SIG-M5 treated with dmso at 0.1 percent for 504 hours (cell line): ENCODE measurements at regions not wholly inside any gene's neighbourhood (a gene's known extent, or its start where the extent isn't known, plus 50 kb on each side); places are given as distances from the start of the nearest gene placed in this dataset.

Experiments used
- DNase-seq: peaks from one replicate; lab custom pipeline; 2025; ENCODE audit not compliant: unreplicated experiment; lab: John Stamatoyannopoulos, UW

DNA sequence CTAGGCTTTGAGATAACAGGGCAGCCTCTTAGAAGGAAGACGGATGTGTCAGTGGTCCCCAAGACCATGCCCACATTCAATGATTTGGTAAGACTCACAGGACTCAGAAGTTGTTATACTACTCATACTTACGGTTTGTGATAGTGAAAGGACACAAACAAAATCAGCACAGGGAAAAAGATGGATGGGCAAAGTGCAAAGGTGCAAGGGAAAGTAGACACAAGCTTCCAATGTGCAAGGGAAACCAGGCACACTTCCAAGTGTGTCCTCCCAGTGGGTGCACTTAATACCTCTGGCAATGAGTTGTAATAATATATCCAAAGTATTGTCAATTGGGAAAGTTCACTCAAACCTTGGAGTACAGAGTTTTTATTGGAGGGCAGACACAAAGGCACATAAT is 53.8 kb upstream of the VCX start:
- DNase-seq: no peak

DNA sequence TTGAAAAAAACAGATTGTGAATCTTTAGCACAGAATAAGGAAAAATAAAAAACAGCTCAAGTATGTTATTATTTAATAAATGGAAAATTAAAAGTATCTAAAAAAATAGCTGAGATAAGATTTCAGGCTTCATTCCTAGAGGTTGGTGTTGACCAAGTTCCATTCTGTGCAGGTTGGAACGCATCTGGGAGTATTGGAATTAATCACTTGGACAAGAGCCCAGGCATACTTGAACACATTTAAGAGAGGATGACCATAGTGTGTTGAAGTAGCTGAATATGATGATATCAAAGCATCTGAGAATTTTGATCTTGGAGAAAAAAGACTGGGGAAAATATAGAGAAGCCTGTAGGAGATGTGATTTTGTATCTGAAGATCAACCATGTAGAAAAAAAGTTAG is 54.6 kb upstream of the VCX start:
- no peak for DNase-seq

DNA sequence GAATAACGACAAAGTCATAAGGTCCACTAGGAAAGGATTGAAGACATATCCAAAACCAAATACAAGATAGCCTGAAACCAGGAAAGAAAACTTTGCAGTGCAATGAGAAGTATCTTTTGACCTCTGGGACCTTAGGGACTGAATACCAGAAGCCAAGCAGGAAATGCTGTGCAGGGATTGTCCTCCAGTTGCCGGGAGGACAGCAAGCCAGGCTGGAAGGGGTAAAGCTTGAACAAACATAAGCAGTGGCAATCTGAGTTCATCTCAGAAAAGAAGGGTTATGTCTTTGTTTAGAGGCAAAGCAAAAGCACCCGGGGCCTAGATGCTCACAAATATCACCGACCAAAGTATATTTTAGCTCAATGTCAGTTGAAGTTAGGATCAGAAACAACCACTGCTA is 55.3 kb upstream of the VCX start:
- DNase-seq: no peak

DNA sequence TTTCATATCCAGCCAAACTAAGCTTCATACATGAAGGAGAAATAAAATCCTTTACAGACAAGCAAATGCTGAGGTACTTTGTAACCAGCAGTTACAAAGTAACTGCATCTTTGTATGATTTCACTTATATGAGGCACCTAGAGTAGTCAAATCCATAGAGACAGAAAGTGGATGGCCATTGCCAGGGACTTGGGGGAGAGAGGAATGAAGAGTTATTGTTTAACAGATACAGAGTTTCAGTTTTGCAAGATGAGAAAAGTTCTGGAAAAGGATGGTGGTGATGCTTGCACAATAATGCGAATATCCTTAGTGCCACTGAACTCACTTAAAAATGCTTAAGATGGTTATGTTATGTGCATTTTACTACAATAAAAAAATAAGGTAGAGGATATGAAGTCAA is 58.4 kb upstream of the VCX start:
- DNase-seq: no peak

DNA sequence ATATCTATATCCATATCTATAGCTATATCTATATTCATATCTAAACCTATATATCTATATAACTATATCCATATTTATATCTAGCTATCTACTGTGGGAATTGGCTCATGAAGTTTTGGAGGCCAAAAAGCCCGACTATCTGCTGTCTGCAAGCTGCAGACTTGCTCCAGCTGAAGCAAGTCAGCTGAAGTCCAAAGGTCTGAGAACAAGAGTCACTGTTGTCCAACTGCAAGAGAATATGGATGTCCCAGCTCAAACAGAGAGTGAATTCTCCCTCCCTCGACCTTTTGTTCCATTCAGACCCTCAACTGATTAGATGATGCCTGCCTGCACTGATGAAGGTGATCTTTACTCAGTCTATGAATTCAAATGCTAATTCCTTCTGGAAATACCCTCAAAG is 63.3 kb upstream of the VCX start:
- no peak for DNase-seq

DNA sequence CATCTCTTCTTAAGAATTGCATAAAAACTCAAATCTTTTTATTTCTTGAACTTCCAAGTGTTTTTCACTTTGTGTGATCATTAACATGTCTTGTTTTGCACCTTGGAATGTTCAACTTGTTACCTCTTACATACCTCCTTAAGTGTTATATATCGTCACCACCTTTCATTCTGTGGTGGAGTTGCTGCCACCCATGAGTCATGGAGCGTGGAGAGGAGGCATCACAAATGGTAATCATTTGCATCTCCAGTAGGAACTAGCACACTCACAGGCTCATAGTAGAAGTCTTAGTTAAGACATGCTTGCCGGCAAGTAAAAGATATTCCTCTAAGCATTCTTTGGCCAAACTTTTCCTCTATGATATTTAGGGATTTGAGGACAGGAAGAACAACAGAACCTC is 67.0 kb upstream of the VCX start:
- DNase-seq: no peak

DNA sequence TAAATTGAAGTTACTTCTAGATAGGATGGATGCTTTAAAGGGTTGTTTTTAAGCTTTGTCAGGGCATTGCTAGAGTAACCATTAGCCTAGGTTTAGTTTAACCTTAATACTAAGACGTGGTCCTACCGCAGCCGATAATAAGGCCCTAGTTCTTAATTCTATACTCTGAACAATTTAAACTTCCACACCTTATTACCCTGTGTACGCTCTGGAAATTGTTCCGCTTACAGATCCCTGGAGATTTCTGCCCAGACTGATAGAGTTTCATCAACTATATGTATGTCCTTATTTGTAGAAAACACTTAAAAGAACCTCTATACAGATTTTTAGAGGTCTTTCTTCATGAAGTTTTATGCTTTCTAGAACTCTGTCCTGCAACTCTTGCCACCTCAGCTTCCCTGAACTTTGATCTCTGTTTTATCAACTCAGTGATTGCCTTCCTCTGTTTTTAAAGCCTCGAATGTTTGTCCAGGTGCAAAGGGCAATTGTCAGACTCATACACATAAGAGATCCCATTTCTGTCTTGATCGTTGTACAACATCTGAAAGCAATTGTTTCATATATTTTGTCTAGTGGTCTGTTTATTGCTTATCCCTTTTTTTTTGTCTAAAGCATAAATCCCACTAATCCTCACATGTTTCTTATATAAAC is 71.1 kb upstream of the VCX start:
- DNase-seq: no peak

DNA sequence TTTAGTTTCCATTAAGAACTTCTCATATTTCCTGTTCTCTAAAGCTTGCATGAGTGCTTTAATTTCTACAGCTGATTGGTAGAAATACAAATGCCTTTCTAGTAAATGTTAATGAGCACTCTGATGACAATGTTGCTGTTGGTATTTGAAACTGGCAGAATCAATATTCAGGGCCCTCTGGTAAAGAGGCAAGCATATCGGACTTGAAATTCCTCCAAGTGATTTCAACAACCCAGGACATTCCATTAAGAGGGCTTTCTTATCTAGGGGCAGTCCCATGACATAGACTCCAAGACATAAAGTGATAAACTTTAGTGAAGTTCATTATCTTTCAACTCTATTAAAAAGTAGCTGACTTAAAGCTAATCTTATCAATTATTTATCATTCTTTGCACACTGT is 83.1 kb upstream of the VCX start:
- no peak for DNase-seq

DNA sequence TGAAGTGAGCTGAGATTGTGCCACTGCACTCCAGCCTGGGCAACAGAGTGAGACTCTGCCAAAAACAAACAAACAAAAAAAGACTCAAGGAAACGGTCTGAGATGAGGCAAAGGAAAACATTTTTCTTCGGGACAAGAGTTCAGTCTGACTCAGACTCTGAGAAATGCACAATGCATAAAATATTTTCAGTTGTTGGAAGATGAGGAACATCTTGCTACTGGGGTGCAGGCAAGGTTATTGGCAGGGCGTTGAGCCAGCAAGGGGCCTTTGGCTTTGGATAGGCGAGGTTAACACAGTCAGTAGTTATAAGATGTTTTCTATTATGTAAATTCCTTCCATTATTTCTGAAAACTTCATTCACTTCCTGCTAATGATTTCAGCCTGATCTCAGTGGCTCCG is 96.1 kb upstream of the VCX start:
- no peak for DNase-seq

DNA sequence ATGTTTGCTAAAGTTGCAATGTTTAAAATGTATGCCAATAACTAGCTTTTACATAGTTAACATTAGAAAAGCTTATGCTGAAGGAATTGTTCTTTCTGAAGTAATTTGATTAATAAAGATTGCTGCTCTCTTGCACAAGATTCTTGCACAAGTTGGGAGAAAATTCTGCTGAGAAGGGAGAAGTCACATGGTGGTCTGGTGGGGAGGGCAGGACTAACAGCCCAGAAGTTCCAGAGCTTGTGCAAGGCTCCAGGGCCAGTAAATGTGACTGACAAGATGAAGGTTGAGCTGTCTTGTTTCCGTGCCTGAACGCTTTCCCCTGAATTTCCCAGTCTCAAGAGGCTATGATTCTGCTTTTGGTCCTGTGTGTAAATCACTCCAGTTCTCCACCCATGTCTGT is 112.9 kb upstream of the VCX start:
- no peak for DNase-seq

DNA sequence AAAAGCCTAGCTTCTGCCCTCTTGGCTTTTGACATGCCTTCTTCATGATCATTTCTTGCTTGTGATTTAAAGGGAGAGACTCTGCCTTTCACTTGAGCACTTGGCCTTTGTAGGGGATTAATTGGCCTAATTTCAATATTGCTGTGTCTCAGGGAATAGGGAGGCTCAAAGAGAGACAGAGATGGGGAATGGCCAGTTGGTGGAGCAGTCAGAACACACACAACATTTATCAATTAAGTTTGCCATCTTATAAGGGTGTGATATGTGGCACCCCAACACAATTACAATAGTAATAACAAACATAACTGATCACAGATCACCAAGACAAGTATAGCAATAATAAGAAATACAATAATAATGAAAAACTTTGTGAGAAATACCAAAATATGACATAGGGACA is 122.5 kb upstream of the VCX start:
- no peak for DNase-seq

DNA sequence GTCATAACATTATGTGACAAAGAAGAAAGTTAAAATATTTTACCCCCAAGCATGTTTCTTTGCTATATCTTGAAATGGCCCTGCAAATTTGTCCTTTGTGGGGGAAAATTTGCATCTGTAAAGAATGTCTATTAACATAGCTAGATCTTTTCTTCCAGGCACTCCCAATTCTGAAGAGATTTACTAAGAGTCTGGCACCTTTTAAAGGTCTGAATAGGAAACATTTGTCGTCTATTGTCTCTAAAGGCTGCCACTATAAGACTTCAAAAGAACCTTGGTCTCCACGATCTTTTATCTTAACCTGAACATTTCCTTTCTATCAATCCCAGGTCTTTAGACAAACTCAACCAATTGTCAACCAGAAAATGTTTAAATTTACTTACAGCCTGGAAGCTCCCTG is 128.6 kb upstream of the VCX start:
- no peak for DNase-seq

DNA sequence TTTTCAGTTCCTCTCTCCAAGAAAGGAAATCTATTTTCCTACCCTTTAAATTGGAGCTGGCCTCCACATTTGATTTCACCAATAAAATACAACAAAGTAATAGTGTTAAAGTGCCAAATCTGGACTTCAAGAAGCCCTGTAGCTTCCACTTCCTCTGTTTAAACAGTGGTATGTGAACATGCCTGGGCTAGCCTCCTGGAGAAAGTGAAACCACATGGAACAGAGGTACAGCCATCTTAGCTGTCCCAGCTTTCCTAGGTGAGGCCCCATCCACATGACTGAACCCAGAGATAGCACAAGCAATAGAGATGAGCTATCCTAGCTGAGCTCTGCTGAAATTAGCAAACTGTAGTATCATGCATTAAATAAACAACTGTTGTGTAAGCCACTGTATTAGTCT is 131.8 kb upstream of the VCX start:
- DNase-seq: no peak

DNA sequence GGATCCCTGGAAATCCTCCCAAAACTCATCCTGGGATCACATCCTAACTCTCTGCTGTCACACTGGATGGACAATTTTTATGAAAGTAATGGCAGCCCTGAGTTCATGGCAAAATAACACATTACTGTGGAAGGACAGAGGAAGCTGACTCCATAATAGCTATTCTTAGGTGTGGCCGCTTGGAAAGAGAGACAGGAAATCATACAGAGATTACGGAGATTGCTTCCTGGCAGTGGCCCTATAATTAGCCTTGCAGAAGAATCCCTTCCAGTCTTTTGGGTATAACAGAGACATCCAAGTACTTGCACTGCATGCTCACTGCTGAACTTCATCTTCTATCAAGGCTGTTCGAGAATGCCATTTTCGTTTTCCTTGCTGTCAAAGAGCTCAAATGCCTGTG is 133.1 kb upstream of the VCX start:
- DNase-seq: no peak

DNA sequence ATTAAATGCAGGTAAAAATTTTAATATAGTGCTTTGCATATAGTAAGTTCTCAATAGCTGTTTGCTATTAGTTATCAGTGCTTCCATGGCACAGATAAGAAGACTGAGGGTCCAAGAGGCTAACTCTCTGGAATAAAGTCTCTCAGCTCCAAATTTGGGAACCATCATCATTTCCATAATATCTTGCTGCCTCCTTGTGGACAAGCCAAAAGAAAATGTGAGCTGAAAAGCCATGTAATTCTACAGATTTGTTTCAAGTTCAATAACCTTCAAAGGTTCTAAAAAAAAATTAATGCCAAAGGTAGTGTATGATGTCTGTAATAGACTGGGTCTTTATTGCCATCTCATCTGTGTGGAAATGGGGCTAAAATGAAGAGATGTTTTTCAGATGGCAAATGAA is 136.9 kb upstream of the VCX start:
- no peak for DNase-seq

DNA sequence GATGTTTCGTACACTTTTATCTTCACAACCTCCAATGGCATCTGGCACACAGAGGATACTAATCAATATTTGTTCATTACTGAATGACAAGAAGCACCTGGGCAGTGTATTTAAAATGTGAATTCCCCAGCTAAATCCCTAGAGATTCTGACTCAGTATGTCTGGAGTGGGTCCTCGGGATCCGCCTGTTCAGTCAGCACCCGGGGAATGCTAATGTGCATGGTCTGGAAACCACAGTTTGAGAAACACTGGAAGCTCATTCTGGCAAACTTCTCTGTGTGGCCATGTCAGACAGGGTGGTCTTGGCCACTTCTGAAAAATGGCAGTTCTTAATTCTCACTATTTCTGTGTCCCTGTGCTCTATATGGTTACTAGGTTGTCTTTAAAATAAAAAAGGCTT is 138.8 kb upstream of the VCX start:
- no peak for DNase-seq

DNA sequence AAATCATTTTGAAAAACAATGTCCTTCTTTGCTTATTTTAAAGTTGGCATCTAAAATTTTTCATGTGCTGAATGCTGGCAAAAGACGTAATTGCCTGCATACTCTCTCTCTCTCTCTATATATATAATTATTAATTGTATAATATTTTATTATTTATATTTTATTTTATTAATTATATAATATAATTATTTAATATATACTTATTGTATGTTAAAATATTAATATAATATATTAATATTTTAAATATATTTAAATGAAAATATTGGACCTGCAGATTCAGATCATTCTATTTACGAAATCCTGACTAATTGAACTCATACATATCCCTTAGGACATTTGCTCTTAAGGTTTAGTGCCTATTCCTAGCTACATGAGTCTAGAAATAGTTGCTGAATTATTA is 144.7 kb upstream of the VCX start:
- DNase-seq: no peak

DNA sequence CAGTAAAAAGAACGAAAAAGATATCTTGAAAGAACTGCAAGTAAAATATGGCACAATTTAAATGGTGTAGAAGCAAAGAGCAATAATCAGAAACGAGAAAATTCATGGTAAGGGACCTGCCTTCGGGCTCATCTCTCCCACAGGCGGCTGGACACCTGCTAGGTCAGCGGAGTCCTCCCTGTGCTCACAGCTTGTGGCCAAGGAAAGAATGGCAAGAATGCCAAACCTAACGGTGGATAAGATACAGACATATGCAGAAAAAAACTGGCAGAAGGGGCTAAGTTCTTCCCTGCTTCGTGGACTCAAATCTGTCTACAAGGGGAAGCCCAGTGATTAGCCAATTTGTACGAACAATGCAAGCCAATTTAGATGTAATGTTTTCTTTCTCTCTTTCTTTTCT is 152.1 kb upstream of the VCX start:
- no peak for DNase-seq

DNA sequence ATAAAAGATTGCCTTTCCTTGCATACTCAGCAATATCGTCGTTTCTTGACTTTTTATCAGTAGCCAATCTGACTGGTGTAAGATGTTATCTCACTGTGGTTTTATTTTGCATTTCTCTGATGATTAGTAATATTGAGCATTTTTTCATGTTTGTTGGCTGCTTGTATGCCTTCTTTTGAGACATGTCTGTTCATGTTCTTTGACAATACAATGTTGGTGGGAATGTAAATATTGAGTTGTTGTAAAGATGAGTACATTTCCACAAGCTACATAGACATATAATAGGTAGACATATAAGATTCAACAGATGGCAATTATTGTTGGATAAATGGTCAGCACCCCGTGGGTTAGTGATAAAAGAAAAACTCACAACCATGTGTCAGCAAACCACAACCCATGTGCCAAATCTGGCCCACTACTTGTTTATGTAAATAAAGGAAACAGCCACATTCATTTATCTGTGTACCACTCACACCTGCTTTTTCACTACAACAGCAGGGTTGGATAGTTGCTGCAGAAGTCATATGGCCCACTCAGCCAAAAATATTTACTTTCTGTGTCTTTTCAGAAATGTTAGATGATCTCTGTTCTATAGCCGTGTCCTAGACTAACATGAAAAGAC is 153.1 kb upstream of the VCX start:
- DNase-seq: no peak

DNA sequence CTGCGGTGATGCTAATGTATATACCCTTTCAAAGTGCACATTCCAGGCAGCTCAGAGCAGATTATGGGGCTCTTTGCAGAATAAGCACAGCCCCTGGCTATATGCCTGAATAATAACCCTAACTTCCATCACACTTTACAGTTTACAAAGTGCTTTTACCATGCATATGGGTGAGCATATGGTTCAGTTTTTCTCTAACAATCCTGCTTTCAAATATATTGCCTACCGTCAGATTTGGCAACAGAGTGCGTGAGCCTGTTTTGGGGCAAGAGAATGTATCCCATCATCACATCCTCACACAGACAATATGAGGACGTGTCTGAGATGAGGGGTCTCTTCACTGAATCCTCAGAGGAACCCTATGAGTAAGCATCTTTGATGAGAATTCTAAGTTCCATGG is 162.8 kb upstream of the VCX start:
- no peak for DNase-seq

DNA sequence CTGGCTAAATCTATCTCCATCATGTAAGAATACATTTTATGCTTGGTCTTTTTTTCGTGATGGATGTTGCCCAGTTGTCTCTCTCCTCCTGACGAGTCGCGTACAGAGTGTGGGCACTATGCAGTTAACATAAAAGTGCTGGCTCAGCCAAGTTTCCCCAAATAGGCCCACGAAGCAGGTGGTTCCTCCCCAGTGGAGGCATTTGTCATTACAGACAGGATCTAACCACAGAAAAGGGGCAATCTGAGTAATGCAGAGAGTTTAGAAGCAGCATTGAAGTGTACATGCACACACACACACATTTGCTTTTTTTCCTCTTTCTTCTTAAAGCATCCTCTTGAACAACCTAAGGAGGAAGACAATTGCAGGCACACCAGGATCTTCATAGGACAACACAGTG is 188.7 kb upstream of the VCX start:
- DNase-seq: no peak

DNA sequence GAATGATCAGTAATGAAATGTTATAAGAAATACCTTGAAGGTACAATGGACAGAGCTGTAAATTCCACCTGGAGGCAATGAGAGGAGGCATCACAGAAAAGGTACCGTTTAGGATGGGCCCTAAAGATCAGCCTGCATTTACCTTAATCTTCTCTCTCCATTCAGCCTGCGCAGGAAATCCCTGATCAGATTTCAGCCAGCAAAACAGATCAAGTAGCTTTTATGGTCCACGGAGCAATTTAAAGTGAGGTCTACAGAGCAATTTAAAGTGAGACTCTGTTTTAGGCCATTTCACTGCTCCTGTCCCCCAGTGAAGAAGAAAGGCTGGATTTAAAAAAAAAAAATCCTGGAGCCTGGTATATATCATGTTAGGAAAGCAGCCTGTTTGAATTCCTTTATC is 195.1 kb upstream of the VCX start:
- no peak for DNase-seq

DNA sequence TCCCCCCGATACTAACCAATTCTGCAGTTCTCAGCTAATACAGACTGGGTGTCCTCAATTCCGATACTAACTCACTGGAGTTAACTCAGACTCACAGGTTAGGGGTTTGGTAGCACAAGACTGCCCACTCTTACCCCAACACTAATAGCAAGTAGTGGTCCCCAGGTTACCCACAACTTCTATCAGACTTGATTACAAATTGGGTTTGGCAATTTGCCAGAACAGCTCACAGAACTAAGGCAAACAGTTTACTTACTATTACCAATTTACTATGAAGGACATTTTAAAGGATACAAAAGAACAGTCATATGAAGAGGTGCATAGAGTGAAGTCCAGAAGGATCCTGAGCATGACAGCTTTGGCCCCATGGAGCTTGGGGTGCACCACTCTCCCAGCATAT is 201.8 kb upstream of the VCX start:
- no peak for DNase-seq
